Ecto neural progenitor cell (in vitro differentiated cells): ENCODE measurements at regions not wholly inside any gene's neighbourhood (a gene's known extent, or its start where the extent isn't known, plus 50 kb on each side); places are given as distances from the start of the nearest gene placed in this dataset.
"Not testable (repeated sequence)": the region's sequence is repeated elsewhere in the genome, so short reads cannot be mapped to it uniquely, and the experiment has no call there.

Experiments
- DNase-seq: peaks from one replicate; pipeline ENCODE4 v3.0.0-alpha.2; 2018; ENCODE audit warnings: low spot score

DNA sequence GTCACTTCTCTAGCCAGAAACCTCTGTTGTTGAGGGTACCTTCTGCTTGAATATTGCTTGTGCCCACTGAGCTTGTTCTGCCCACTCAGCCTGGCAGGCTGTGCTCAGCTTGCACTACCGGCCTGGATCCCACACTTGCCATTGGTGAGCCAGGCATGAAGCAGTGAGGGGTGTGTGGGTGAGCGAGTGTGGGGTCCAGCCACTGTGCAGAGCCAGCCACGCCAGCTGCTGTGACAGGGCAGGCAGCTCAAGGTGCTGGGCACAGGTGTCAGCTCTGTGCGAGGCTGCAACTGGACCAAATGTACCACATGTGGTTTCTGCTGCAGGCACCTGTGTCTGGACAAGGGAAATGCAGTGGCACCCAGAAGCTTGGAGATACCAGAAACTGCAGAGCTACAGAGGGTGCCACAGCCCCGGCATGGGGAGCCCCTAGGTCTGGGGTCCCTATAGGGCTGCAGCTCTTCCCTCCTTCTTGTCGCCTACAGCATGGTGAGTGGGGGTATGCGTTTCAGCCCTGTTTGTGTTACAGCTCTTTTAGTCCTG, 305.1 kb upstream of the RIOK2 start:
- no peak for DNase-seq

DNA sequence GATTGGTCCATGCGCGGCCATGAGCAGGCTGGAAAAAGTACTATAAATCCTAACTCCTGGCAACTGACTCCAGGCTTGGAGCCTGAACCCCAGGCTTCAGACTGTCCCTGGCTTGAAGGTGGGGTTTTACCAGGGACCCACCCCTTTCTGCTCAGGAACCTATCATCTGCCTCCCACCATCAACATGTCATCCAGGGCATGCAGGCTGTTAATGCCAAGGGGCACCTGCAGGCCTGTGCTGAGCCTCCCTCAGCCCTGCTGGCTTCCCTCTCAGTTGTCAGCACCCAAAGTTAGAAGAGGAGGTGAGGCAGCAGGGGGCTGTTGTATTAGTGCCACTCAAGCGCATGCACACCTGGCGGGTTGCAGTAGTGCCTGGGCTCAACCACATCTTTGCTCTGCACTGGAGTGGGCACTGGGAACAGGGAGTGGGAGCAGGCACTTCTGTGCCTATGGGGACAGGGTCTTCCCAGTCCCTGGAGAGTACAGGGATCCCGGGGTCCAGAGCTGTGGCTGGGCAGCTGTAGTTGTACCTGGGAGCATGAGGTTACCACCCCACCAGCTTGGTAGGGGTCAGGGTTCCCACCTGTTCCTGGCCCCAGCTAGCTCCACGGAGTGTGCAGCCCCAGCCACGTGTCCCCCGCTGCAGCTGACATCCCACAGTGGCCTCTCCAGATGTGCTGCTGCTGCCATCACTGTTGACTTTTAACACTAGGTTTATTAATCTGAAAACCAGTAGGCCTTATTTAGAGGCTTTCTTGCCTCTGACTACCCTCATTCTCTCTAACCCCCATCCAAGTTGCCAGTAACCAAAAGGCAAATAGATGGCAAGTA, 306.2 kb upstream of the RIOK2 start:
- no peak for DNase-seq

DNA sequence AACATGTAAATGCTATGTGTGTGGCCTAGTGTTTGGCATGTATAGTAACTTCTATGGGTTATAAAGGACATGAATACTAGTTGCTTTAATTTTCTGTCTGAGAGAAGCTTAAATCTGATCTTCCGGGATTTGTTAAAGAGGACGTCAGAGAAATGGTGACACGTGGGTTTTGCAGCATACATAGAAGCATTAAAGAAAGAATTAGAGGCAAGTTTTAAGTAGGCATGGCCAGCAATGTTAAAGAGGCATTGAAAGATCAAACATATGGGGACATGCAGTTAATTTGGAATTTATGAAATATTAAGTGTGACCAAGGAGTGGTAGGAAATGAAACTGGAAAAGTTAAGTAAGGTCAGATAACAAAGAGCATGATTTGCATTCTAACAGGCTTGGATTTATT, 311.4 kb upstream of the RIOK2 start:
- no peak for DNase-seq

DNA sequence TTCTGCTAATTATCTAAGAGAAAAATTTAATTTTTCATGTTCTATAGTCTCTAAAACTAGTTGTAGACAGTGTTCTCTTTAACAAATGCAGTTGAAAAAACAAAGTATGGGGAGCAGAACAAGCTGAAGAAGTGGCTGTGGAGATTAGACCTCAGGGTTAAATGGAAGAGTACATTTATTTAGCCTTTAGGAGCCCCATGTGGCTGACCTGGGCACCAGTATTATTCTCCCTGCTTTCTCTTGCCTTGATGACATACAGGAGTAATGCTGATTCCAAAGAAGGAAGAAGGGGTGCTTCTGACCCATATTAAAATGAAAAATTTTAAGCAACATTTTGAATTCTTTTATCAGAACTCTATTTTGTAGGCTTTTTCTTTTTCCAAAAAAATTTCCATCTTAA, 312.3 kb upstream of the RIOK2 start:
- DNase-seq = no peak

DNA sequence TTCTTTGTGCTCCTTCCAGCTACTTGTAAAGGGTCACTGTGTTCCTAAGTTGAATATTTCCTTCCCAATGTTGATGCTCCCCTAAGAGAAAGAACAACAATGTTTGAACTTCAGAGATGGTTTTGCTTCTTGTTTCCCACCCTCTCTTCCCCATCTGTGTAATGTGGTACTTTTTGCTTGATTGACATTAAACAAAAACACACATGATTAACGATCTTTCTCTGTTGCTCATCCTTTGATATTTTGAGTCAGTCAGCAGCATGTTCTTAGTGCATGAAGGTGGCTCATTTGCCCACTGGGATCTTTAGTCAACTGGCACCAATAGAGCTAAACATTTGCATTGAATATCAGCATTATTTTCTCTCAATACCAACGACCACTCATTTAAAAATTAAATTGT, 313.0 kb upstream of the RIOK2 start:
- DNase-seq = no peak

DNA sequence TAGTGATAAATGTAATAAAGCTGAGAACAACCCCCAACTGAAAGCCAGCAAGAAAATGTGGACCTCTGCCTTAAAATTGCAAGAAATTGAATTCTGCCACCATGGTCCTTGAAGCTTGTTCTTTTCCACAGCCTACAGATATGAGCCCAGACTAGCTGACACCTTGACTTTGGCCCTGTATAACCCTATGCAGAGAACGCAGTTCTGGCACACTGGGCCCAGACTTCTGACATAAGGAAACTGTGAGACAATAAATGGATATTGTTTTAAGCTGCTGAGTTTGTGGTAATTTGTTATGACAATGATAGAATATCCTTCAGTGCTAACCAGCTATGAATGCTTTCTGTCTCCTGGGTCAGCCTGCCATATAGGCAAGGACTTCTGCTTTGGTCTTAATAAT, 315.6 kb upstream of the RIOK2 start:
- DNase-seq = no peak

DNA sequence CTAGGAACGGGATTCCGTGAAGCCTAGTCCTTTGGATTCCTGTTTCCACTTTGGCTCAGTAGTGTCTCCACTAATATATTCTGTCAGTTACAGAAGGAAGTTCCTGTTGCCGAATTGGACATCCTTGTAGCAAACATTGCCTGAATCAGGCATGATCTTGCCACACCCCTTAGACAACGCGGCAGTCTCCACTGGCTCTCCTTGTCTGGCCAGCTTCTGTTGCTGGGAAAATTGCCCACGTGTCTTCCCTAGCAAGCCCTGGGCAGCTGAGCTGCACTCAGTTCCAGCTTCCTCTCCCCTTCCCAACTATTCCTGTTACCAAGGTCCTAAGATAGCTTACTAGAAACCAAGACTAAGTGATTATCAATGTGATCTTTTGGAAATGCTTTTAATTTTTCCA, 316.6 kb upstream of the RIOK2 start:
- DNase-seq = no peak

DNA sequence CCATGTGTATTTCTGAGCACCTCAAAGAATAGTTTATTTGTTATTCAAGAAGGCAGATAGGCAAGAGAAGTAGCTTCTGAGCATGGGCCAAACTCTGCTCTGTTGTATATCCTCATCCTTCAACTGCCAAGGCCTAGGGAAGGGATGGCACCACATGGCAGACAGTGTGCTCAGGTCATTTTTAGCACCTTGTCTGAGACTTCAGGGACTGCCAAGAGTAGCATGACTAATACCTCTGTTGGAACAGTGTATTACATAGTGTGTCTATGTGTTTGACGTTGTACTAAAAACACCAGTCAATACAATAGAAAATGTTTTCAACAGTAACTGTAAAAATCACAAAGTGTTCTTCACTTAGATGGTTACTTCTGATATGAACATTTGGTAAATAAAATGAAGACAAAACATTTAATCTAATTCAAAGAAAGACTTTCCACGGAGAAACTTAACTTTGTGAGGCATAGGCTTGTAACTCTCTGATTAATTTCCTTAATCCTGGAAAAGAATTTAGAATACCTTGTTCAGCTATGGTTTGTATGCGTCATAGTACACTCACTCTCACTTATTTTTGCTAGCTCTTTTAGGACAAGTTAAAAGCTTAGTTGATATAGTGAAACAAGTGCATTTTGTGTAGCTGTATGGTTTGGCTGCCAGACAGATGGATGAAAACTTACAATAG, 318.4 kb upstream of the RIOK2 start:
- DNase-seq = no peak

DNA sequence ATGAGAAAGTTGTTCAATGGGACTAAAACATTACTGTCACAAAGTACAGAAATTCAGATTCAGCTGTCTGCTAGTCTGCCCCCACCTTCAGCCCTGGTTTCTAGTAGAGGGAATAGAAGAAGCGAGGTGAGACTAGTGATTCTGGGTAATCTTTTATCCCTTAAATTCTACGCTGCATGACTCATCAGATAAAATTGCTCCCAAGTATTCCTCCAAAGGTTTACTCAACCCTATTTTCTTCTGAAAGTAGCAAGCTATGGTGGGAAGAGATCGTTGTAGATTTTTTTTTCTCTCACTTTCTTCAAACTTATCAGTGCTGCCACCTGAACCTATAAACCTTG, 318.9 kb upstream of the RIOK2 start:
- no peak for DNase-seq

DNA sequence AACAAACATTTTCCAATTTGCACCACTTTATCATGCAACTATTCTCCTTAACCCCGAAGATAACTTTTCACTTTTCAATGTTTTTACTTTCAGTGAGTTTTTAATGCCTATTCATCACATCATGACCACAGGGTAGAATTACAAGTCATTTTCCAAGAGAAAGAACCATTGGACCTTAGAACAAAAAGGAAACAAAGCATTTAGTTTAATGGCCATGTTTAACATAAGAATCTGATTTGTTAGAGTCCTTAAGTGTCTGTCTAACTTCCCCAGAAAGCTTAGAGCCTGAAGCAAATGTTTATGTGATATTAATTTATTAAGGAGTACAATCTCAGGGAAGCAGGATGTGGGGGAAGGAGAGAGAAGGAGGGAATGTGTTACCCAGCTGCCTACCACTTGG, 325.8 kb upstream of the RIOK2 start:
- DNase-seq = no peak

DNA sequence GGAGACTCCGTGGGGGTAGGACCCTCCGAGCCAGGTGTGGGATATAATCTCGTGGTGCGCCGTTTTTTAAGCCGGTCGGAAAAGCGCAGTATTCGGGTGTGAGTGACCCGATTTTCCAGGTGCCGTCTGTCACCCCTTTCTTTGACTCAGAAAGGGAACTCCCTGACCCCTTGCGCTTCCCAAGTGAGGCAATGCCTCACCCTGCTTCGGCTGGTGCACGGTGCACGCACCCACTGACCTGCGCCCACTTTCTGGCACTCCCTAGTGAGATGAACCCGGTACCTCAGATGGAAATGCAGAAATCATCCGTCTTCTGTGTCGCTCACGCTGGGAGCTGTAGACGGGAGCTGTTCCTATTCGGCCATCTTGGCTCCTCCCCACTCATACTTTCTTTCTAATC, 336.5 kb upstream of the RIOK2 start:
- DNase-seq = not testable (repeated sequence)

DNA sequence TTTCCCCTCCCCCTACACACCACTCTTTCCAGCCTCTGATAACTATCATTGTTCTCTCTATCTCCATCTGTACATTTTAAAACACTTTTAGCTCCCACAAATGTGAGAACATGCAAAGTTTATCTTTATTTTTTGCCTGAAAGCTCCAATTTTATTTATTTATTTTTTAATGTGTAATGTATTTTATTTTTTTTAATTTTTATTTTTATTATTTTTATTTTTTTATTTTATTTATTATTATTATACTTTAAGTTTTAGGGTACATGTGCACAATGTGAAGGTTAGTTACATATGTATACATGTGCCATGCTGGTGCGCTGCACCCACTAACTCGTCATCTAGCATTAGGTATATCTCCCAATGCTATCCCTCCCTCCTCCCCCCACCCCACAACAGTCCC, 340.3 kb upstream of the RIOK2 start:
- not testable (repeated sequence) for DNase-seq

DNA sequence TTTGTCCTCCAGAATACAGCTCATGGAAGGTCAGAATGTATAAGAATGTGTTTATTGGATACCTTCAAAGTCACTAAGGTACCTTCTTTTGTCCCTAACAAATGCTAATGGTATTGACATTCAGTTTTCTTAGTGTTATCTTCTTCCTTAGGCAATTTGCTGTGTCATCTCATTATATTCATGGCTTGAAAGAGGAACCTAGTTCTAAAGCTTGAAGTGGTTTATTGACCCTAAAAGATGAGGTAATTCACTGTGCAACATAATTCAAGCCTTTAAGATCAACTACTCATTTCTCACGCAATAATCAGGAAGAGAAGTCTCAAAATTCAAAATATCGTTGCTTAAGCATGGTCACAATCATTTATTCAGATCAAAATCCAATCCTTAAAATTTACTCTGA, 342.7 kb upstream of the RIOK2 start:
- DNase-seq = no peak

DNA sequence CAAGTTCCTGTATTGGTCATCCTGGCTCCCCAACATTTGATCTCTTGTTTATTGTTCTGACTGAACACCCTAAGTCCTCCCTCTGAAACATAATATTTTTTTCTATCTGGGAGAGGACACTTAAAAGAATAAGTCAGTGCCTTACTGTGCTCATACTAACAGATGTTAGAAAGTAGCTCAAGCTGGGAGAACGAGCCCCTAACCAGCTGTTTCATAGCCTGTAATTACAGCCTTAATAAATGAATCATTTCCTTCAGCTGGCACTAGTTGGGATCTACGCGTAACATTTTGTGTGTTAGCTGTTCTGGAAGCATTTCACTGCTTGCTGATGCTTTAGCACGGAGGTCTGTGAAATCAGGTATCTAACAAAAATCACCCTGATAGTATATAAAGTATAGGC, 345.9 kb upstream of the RIOK2 start:
- no peak for DNase-seq

DNA sequence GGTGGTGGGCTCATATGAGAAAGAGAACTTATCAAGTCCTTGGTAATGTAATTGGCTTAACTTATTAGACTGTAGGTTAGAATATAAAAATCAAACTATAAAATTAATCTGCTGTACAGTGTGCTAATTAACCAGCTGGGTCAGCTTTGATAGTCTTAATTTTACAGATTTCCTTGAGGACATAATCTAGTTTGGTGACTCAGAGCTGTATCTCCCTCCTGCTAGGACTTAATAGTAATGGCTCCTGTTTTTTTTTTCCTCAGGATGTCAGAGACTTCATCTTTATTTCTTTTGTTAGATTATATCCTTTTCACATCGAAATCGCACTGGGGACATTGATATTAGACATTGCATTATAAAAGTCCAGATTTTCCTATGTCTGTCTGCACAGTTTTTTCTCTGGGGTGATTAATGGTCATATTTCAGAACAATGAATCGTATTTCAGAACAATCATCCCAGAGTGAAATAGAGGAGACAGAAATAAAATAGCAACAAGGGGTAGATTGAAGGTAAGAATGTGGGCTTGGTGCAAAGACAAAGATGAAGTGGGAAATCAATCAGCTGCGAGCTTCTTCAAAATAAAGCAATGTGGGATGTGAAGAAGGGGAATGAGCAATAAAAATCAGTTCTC, 346.4 kb upstream of the RIOK2 start:
- DNase-seq = no peak

DNA sequence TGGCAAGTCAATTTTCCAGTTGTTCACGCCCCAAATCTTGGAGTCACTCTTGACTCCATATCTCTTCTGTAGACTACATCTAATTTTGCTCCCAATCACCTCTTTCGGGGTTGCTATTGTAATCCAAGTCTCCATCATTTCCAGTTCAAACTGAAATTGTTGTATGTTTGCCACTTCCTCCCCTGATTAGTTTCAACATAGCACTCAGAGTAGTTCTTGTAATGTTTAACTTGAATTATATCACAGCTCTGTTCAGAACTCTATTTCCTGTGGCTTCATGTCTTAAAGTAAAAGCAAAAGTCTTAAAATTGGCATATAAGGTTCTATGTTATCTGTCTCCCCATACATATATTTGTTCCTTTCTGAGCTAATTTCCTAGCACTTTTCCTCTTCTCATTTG, 348.5 kb upstream of the RIOK2 start:
- DNase-seq = no peak

DNA sequence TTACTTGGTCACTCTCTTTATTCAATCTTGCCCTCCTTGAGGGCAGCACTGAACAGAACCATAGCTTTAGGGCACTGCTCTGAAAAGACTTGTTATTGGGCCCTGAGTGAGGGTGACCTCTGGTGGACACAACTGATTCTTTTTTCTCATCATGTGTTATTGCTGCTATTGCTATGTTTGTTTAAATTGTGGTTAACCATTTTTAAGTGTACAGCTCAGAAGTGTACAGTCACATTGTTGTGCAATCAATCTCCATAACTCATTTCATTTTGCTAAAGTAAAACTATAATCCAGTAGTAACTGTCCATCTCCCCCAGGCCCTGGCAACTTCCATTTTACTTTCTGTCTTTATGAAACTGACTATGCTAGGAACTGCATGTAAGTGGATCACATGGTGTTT, 351.1 kb upstream of the RIOK2 start:
- no peak for DNase-seq

DNA sequence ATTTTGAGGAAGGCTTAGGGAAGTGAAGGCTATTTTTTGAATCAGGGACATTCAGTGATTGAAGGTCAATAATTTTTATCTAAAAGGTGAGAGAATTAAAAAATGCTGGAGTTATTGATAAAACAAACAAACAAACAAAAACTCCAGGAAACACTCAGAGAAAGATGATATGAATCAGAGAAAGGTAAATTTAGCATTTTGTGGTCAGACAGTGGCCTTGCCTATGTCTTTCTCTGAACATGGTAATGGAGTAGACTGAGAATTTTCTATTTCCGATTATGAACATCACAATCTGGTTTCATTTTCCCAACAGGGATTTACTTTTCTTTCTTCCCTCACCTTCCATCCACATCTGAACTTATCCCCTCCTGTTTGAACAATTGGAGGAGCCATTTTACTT, 353.6 kb upstream of the RIOK2 start:
- no peak for DNase-seq

DNA sequence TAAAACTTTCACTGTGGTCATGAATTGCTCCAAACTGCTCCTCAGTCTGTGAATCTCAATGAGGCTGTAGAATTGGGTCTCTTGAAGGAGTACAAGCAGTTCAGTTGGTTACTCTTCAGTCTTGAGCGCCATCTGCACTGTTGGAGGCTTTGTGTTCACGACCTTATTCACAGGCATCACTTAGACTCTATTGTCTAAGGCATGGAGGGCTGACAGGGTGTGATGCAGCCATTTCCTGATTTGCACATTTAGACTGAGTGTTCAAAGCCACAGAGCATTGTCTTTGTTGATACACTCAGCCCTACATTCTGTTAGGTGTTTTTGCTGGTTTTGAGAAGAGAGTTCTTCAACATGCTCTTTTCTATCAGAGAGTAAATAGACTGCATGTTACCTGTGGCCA, 355.9 kb upstream of the RIOK2 start:
- no peak for DNase-seq

DNA sequence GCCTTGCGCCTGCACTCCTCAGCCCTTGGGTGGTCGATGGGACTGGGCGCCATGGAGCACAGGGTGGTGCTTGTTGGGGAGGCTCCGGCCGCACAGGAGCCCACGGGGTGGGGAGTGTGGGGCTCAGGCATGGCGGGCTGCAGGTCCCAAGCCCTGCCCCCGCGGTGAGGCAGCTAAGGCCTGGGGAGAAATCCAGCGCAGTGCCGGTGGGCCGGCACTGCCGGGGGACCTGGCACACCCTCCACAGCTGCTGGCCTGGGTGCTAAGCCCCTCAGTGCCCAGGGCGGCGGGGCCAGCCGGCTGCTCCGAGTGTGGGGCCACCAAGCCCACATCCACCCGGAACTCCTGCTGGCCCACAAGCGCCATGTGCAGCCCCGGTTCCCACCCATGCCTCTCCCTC, 358.8 kb upstream of the RIOK2 start:
- no peak for DNase-seq

DNA sequence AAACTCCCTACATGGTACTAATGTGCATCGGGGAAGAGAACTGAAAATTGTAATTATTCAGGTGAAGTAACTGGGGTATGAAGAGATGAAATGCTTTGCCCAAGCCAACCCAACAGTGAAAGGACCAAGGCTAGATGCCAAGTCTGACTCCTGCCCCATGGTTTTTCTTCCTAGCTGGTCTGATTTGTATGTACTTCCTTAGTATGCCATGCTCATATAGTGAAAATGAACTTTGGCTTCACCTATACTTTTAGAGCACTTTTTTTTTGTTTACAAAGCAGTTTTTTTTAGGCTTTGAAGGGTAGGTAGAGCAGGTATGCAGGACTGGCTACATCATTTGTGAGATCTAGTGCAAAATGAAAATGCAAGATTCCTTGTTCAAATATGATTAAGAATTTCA, 359.4 kb upstream of the RIOK2 start:
- no peak for DNase-seq

DNA sequence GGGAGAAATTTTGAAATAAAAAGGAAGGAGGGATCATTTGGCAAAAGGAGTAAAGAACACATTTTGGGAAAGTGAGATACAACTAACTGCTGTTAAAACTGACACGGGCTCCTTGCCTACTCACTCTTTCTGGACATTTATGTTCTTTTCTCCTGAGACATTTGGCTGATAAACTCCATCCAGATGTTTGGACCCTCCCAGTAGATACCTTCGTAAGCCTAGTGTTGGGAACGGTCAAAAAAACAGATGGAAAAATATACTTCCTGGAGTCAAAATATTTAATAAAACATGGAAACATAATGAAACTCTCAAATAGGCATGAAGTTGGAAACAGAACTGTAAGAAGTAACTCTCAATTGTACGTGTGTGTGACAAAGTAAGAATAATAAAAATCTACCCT, 360.1 kb upstream of the RIOK2 start:
- DNase-seq = no peak

DNA sequence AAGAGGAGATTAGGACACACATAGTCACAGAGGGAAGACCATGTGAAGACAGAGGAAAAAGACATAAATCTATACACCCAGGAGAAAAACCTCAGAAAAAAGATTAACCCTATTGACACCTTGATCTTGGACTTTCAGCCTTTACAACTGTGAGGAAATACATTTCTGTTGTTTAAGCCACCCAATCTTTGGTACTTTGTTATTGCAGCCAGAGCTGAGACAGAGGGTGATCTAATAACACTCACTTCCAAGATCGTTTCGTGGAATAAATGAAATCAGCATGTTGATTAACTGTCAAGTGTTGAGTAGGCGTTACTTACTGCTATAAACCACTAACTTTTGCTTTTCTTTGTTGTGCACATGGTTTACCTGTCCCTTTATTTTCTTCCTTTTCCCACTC, 361.2 kb upstream of the RIOK2 start:
- no peak for DNase-seq
